OCI-LY1 (cell line): ENCODE measurements at regions not wholly inside any gene's neighbourhood (a gene's known extent, or its start where the extent isn't known, plus 50 kb on each side); places are given as distances from the start of the nearest gene placed in this dataset.

Experiments
- H2AFZ ChIP-seq: fragments of 200-600 bp; sonication (generic), shearing (Covaris generic); 2 replicates; pipeline ENCODE4 v1.6.0; 2014; ENCODE audit warnings: antibody characterized with exemption, mild to moderate bottlenecking, low read length
- H3F3A ChIP-seq: fragments of 200-600 bp; sonication (generic), shearing (Covaris generic); 2 replicates; pipeline ENCODE4 v1.6.0; 2014; ENCODE audit warnings: mild to moderate bottlenecking, antibody characterized with exemption, low read length, moderate library complexity; ENCODE audit not compliant: insufficient read depth
- H3K27ac ChIP-seq: fragments of 200-600 bp; sonication (generic); 2 replicates; pipeline ENCODE4 v1.5.1; 2014; ENCODE audit warnings: low read length, mixed run types, mild to moderate bottlenecking, low read depth; ENCODE audit not compliant: poor library complexity, severe bottlenecking
- H3K27me3 ChIP-seq: fragments of 200-600 bp; sonication (generic); 2 replicates; pipeline ENCODE4 v1.6.0; 2014; ENCODE audit warnings: antibody characterized with exemption, mild to moderate bottlenecking, low read length, moderate library complexity; ENCODE audit not compliant: insufficient read depth
- H3K36me3 ChIP-seq: fragments of 200-600 bp; sonication (generic); 2 replicates; pipeline ENCODE4 v1.6.1; 2014; ENCODE audit warnings: mild to moderate bottlenecking, antibody characterized with exemption, low read length, moderate library complexity, mixed read lengths; ENCODE audit not compliant: insufficient read depth
- H3K4me1 ChIP-seq: fragments of 200-600 bp; sonication (generic); 2 replicates; pipeline ENCODE4 v1.5.1; 2014; ENCODE audit warnings: mild to moderate bottlenecking, low read length, moderate library complexity; ENCODE audit not compliant: insufficient read depth, severe bottlenecking
- H3K4me2 ChIP-seq: fragments of 200-600 bp; sonication (generic), shearing (Covaris generic); 2 replicates; pipeline ENCODE4 v1.6.1; 2014; ENCODE audit warnings: low read length
- H3K4me3 ChIP-seq: fragments of 200-600 bp; sonication (generic); 2 replicates; pipeline ENCODE4 v1.5.1; 2014; ENCODE audit warnings: low read length, low read depth, mild to moderate bottlenecking, mixed read lengths; ENCODE audit not compliant: poor library complexity, severe bottlenecking
- H3K79me2 ChIP-seq: fragments of 200-600 bp; shearing (Covaris generic); 2 replicates; pipeline ENCODE4 v1.6.1; 2016; ENCODE audit warnings: mixed run types, low read length, mixed read lengths; ENCODE audit not compliant: insufficient read depth
- H3K9ac ChIP-seq: fragments of 200-600 bp; sonication (generic), shearing (Covaris generic); 2 replicates; pipeline ENCODE4 v1.6.1; 2014; ENCODE audit warnings: mild to moderate bottlenecking, low read length, mixed read lengths
- H3K9me2 ChIP-seq: fragments of 200-600 bp; sonication (generic), shearing (Covaris generic); 2 replicates; pipeline ENCODE4 v1.6.1; 2014; ENCODE audit warnings: low read depth, mild to moderate bottlenecking, low read length, mixed read lengths
- H3K9me3 ChIP-seq: fragments of 200-600 bp; shearing (Covaris generic); 2 replicates; pipeline ENCODE4 v1.6.1; 2014; ENCODE audit warnings: low read length, mixed read lengths
- H4K20me1 ChIP-seq: fragments of 200-600 bp; sonication (generic), shearing (Covaris generic); 2 replicates; pipeline ENCODE4 v1.6.0; 2016; ENCODE audit warnings: mild to moderate bottlenecking, low read length; ENCODE audit not compliant: insufficient read depth
- CTCF ChIP-seq: fragments of 200-600 bp; sonication (generic), shearing (Covaris generic); IDR thresholded peaks from 2 replicates; pipeline ENCODE4 v1.5.1; 2017; ENCODE audit warnings: mild to moderate bottlenecking, antibody characterized with exemption, low read length, moderate library complexity, mixed read lengths
- EZH2 ChIP-seq: fragments of 200-600 bp; sonication (generic), shearing (Covaris generic); IDR thresholded peaks from 2 replicates; pipeline ENCODE4 v1.8.0; 2017; ENCODE audit warnings: borderline replicate concordance, mixed run types, mild to moderate bottlenecking, antibody characterized with exemption, low read length, moderate library complexity, mixed read lengths

- H3K9me2 ChIP-seq: no peaks in the 10 kb centered on the region
- H3K27me3 ChIP-seq: no peaks in the 10 kb centered on the region
- no peak overlapping the region for H3K4me2 ChIP-seq
- no peaks in the 10 kb centered on the region for H3F3A ChIP-seq
- H3K79me2 ChIP-seq: no peaks in the 10 kb centered on the region
- no peak overlapping the region for H2AFZ ChIP-seq
- no peak overlapping the region for H3K27ac ChIP-seq
- no peaks in the 10 kb centered on the region for H4K20me1 ChIP-seq
- H3K9ac ChIP-seq: no peak overlapping the region
- TF ChIP-seq EZH2: no peak
- no peak for TF ChIP-seq CTCF
- H3K9me3 ChIP-seq: no peaks in the 10 kb centered on the region
- no peaks in the 10 kb centered on the region for H3K4me1 ChIP-seq
- no peak overlapping the region for H3K4me3 ChIP-seq
- no peaks in the 10 kb centered on the region for H3K36me3 ChIP-seq
Measured at GRCh38 chr5:90099099-90099498, 310.5 kb downstream of the CETN3 start.

GRCh38 chr5:90097082-90097477, 312.5 kb downstream of the CETN3 start:
- Histone ChIP-seq H3K79me2 (no peaks in the 10 kb centered on the region), H3K4me2 (no peak overlapping the region), H3K27ac (no peak overlapping the region), H3K36me3 (no peaks in the 10 kb centered on the region), H3F3A (no peaks in the 10 kb centered on the region), H3K4me3 (no peak overlapping the region), H3K9ac (no peak overlapping the region), H2AFZ (no peak overlapping the region), H3K9me3 (no peaks in the 10 kb centered on the region), H3K4me1 (no peaks in the 10 kb centered on the region), H4K20me1 (no peaks in the 10 kb centered on the region), H3K9me2 (no peaks in the 10 kb centered on the region), H3K27me3 (no peaks in the 10 kb centered on the region)
- no peak for TF ChIP-seq CTCF
- TF ChIP-seq EZH2: no peak

- Histone ChIP-seq H3K9me2 (no peaks in the 10 kb centered on the region), H3K4me1 (no peaks in the 10 kb centered on the region), H3K79me2 (no peaks in the 10 kb centered on the region), H3K27ac (no peak overlapping the region), H3K4me2 (no peak overlapping the region), H2AFZ (no peak overlapping the region), H3K4me3 (no peak overlapping the region), H3K9ac (no peak overlapping the region), H3K36me3 (no peaks in the 10 kb centered on the region), H4K20me1 (no peaks in the 10 kb centered on the region), H3K9me3 (no peaks in the 10 kb centered on the region), H3F3A (no peaks in the 10 kb centered on the region), H3K27me3 (no peaks in the 10 kb centered on the region)
- no peak for TF ChIP-seq CTCF
- TF ChIP-seq EZH2: no peak
Measured at GRCh38 chr5:90096415-90097081, 313.0 kb downstream of the CETN3 start.
